HG02970 (cell line): ENCODE measurements at regions not wholly inside any gene's neighbourhood (a gene's known extent, or its start where the extent isn't known, plus 50 kb on each side); places are given as distances from the start of the nearest gene placed in this dataset.

Source experiments
- ATAC-seq: cut with Tn5 transposase; IDR thresholded peaks from one replicate; pipeline ENCODE4 v1.9.1; 2021; ENCODE audit warnings: mild to moderate bottlenecking, moderate library complexity, moderate number of reproducible peaks; ENCODE audit not compliant: unreplicated experiment, low FRiP score

DNA sequence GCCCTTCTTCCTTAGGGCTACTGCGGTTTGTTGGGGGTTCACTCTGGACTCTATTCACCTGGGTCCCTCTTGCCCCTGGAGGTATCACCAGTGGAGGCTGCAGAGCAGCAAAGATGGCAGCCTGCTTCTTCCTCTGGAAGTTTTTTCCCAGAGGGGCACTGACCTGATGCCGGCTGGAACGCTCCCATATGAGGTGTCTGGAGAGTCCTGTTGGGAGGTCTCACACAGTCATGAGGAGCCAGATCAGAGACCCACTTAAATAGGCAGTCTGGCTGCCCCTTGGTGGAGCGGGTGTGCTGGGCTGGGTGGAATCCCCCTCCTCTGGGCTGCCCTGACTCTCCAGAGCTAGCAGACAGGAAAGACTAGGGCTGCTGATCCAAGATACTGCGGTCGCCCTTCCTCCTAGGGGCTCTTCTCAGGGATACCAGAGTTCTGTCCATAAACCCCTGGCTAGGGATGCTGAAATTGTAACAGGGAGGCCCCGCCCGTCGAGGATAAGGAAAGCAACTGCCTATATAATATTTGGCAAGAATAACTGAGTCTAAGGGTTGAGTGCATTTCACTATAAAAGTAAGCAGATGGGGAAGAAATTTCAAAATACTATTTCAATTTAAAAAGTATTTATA, 140.7 kb downstream of the NOL4 start:
- ATAC-seq = no peak

DNA sequence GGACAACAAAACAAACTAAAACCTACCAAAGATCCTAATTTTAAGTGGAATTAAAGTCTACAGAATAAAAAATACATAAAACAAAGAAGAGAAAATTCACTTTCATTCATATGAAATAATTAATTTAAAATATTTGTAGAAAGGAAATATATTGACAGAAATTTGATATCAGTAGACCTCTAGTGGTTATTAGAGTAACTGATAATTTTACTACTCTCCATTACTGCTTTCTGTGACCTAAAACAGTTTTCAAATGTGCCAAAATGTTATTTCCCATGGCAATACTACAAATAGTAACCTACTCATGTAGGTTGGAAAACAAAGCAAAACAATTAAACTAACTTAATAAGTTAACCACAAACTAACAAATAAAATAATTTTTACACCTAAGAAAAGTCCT, 147.1 kb downstream of the NOL4 start:
- ATAC-seq = no peak

DNA sequence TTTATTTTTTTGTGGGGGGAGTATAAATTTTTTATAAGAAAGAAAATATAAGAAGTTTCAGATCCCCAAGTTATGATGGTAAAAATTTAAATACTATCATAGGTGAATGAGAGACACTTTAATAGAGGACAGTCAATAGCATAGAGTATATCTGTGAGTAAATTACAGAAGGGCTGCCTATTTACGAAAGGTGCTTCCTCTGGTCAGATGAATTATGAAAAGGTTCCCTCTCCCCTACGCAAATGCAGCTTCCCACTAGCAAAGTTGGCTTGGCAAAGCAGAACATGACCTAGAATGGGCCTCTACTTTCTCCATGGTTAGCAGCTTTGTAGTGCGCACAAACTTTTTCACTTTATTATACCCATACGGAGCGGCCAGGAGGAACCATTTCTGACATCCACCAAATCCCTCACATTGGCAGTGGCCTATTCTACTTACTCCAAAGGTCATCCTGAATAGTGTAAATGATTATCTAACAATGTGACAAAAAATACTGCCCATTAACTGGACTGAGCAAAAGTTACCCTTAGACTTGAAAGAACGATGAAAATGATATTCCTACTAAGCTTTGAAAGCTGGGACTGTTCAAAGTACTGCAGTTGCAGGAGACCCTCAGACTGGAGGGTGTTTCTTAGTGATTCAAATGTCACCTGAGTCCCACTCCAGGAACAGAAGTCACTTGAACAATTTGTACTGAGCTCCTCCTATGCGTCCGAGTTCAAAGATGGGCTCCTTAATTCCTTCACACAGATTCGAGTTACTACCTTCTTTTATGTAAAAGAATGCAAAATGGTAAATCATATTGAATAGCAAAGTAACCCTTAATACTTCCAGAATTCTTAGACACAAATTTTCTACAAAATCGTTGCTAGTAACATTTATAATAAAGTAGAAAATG, 148.5 kb downstream of the NOL4 start:
- no peak for ATAC-seq

DNA sequence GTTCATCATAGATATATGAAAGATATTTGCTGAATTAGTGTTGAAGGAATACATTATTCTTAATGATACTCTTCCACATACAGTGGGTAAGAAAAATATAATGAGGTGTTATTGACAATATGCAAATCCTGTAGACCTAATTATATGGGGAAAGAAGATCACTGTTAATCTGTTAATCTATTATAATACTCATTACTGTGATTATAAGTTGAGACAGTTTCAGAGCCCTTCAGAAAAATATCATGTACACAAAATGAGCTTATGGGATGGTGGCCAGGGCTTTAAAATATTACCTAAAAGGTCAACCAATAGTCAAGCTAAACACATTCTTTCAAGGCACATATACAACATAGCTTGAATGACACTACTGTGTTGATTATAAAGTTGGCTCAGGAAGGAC, 163.5 kb downstream of the NOL4 start:
- ATAC-seq = no peak

DNA sequence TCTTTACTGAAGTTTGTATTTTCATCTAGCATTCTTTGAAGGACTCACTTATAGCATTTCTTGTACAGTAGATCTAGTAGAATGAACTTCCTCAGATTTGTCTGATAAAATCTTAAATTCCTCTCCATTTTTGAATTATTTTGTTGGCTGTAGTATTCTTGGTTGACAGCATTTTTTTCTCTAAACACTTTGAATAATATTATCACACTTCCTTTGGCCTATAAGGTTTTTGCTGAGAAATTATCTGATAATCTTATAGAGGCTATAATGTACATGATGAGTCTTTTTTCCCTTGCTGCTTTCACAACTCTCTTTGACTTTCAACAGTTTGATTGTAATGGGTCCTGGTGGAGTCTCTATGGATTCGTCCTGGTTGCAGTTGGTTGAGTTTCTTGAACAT, 169.5 kb downstream of the NOL4 start:
- no peak for ATAC-seq

DNA sequence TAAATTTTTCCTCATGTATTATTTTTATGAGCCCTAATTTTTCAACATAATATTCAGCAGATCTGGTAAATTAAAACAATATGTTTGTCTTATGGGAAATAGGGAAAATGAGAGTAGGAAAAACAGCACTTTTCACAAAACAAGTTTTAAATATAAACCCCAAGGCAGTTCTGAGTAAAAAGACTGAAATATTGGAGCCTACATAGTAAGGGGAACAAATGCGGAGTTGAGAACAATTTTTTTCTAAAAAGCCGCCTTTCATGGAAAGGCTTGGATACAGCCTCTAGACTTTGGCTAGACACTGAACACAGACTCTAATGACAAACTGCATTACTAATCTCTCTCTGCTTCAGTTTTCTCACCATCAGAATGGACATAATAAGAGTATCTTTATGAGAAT, 174.1 kb downstream of the NOL4 start:
- no peak for ATAC-seq

DNA sequence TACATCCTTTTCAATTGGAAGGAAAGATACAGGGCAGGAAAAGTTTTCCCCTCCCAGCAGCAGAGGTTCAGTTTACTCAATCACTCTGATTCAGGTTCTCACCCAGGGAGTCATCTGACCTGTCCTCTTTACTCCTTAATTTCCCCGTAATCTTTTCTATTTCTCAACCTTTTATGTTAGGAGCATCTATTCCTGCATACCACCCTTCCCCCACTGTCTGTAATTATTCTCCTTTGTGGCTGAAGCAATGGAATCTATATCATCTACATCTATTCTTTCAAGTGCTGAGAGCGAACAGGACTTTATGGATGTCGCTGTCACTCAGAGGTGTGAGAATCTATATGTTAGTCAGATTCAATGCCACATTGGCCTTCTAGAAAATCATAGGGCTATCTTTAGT, 175.2 kb downstream of the NOL4 start:
- no peak for ATAC-seq

DNA sequence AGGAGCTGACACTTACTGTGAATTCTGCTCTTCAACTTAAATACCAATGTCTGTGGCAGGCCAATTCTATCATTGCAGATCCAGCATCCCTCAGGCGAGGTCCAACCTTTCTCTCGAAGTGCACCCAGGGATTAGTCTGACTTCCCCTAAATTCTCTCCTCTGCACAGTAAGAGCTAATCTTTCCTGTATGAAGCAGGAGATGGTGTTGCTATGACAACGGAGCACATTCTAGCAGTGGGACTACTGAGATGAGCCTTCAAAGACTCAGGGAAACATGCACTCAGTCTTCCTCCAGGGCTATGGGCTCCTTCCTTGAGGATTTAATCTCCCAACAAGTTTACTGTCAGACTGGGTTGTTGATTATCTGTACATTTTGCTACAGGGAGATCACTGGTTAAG, 176.3 kb downstream of the NOL4 start:
- ATAC-seq = no peak

DNA sequence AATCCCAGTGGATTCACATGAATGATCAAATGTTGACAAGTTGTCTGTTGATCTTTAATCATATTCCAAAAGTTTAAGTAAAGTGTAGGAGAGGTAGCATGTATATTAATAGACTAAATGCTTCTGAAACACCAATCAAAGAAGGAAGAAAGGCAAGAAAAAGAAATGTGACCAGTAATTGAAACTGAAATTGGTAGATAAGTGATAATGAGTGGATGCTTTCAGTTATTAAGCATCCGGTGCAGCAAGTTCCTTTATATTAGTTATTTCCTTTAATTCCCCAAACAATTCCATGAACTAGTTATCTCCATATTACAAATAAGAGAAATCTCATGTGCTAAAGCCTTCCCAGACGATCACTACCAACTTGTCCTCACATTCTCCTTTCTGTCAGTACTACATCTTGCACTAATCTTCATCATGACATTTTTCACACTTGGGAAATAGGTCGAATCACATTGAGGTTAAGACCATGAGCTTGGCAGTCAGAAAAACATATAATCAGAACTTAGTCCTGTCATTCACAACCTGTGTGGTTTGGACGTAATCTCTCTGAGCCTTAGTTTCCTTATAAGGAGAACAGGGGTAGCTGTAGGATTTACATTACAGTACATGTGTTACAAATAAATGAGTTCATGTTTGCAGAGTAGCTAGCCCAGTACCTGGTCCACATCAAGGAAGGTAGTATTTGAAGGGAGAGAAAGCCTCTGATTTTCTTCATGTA, 182.1 kb downstream of the NOL4 start:
- ATAC-seq = no peak

DNA sequence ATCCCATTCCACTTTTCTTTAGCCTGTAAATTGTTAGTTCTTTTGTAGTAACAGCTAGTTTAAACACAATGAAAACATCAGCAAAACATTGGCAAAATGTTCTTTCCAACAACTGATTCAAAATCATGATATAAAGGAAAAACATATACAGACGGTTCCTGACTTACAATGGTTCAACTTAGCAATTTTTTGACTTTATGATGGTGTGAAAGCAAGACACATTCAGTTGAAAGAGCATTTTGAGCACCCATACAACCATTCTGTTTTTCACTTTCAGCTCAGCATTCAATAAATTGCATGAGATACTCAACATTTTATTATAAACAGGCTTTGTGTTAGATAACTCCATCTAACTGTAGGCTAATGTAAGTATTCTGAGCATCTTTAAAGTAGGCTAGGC, 185.1 kb downstream of the NOL4 start:
- no peak for ATAC-seq

DNA sequence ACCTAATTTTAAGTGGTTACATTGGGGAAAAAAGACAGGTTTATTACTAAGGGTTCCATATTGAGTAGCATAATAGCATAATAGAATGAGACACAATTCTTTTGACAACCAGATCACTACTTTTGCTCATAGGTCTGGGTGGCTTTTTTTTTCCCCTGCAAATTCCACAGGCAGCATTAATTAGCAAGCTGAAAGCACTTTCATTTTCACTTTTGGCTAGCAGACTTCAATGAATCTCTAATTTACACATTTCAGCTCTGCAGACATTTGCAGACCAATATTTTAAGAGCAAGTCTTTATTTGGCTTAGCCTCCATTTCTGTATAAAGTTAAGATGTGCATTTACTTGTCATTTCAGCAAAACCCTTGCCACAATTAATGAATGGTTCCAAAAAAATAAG, 185.5 kb downstream of the NOL4 start:
- no peak for ATAC-seq

DNA sequence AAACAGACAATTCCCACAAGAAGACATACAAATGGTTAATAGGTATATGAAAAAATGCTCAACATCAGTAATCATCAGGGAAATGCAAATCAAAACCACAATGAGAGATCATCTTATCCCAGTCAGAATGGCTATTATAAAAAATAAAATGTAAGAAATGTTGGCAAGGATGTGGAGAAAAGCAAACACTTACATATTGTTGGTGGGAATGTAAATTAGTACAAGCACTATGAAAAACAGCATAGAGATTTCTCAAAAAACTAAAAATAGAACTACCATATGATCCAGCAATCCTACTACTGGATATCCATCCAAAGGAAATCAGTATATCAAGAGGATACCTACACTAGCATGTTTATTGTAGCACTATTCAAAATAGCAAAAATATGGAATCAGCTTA, 186.6 kb downstream of the NOL4 start:
- no peak for ATAC-seq

DNA sequence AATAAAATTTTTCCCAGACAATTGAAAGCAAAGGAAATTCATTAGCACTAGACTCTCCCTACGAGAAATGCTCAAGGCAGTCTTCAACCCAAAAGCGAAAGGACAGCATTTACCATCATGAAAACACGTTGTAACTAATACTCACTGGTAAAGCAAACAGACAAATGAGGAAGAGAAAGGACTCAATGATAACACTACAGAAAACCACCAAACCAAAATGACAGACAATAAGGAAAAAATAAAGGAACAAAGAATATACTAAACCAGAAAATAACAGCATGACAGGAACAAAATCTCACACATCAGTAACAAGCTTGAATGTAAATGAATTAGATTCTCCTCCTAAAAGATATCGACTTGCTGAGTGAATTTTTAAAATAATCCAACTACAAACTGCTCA, 190.7 kb downstream of the NOL4 start:
- no peak for ATAC-seq

DNA sequence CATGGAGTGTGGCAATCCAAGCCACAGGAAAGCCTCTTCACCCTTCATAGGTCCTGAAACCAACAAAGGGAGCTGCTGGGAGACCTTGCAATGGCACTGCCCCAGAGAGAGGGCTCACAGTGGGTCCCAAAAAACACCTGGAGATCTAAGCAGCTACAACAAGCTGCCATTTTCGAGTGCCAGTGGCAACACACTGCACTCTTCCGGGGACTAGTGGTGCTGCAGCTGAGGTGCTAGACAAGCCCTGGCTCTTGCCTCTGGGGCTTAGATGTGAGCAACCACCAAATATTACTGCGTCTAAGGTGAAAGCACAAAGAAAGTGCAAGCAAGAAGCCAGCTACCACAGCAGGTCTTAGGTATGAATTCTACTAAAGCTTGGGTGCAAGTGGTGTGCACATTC, 192.9 kb downstream of the NOL4 start:
- no peak for ATAC-seq

DNA sequence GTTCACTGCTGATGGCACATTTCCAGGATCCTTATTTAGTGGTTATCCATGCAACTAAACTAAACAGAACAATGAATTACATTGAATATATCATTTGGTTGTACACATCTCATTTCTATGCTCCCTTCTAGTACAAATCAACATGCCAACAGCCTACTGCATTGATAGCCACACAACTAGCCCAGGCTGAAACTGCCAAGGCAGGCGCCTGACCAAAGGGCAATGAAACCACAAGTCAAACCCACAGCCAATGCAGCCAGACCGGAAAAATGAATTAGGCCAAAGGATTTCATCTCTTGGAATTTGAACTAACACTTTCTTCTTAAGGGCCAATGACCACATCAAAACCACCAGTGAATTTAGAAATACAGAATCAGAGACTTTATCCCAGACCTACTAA, 196.4 kb downstream of the NOL4 start:
- no peak for ATAC-seq

DNA sequence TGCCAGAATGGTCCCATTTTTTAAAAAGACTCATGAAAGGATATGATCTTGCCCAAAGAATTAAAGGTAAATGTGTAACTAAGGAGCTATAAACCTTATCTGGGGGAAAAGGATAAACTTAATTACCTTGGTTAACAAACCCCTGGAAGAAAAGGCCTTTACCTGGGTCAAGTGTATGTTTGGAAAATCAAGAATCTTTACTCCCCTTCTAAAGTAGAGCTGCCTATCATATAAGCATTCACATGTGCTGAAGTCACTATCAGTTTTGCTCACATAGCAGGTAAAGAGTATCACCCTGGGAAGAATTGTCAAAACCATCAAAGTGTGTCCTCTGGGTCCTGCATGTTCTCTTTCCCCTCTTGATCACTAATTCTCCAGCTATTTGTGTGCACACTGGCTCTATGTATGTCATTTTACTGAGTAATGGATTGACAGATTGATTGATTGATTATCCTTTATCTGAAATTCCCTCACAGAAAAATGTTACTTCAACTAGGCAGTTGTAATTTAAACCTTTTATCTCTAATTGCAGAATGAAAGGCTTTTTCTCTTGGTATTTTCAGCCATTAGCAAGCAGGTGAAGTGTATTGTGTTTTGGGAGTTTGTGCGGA, 199.4 kb downstream of the NOL4 start:
- ATAC-seq = no peak

DNA sequence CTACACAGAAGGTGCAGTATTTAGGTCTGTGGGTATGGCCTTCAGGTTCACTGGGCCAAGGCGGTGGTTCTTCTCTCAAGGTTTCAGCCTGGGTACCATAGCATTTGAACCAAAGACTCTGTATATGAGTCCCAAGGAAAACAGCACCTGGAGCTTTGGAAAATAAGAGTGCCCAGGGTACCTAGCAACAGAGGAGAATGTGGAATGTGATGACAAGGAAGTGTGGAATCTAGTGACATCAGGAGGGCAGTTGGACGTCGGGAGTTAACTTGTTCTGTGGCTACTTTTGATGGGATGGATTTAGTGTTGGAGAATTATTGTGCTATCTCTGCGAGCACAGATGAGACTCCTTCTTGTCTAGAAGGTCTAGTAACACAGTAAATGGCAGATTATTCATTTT, 201.2 kb downstream of the NOL4 start:
- ATAC-seq = no peak

DNA sequence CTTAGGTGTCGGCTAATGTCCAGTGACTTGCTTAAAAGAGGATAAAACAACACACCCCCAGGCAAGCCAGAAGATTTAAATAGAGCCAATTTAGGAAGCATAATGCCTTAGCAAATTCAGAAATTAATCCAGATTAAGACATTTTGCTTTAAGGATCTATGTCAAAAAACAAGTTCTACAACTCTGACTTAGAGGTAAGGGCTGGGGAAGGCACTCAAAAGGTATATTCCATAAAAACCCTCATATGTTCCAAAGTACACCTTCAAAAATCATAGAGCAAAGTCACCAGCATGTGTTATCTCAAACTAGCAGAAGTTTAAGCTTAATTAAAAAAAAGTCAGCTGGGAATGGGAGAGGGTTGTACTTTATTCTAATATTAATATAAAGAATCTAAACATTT, 206.4 kb downstream of the NOL4 start:
- no peak for ATAC-seq

DNA sequence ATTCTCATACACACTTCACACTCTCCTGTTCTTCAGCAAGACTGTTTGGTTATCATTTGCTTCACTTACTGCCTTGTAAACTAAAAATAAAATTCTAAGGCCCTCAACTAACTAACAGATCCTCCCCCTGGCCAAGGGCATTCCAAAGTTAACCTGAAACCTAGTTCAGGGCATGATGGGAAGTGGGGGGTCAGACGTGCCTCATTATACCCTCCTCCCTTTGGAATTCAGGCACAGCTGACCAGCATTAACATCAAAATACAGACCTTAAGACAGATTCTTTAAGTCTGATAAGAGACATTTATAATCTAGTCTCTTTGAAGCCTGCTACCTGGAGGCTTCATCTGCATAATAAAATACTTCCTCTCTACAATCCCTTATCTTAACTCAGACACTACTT, 221.0 kb downstream of the NOL4 start:
- no peak for ATAC-seq

DNA sequence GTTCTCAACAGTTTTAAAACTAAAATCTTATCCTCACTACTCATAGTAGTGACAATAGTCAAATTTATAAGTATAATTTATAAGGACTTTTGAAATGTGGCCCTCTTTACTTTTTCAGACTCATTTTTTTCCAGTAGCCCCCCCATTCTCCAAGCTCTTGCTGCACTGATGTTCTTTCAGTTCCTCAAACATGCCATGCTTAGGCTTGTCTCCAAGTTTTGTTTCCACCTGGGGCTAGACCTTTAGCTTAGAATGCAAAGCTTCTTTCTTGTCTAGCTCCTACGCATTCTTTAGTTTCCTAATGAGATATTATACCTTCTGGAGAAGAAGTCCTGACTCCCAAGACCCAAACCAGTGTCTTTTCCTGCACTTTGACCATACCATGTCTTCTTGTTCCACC, 222.6 kb downstream of the NOL4 start:
- no peak for ATAC-seq

DNA sequence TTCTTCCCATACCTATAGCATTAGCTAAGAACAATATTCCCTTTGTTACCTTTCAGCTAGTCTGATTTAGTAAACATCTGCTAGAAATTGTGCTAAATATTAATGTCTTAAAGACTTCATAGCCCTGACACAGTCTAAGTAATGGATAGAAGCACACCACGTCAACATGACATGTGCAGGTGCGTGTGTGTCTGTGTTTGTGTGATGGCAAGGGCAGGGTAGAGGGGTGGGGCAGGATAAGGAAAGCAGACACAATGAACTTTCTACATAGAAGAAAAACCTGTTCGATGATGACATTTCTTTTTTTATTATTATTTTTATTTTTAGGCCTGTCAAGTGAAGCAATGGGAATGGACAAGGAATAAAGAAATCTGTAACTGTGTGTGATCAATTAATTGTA, 223.3 kb downstream of the NOL4 start:
- ATAC-seq = no peak
